ENCODE measurements at regions not wholly inside any gene's neighbourhood (a gene's known extent, or its start where the extent isn't known, plus 50 kb on each side); places are given as distances from the start of the nearest gene placed in this dataset.

DNA sequence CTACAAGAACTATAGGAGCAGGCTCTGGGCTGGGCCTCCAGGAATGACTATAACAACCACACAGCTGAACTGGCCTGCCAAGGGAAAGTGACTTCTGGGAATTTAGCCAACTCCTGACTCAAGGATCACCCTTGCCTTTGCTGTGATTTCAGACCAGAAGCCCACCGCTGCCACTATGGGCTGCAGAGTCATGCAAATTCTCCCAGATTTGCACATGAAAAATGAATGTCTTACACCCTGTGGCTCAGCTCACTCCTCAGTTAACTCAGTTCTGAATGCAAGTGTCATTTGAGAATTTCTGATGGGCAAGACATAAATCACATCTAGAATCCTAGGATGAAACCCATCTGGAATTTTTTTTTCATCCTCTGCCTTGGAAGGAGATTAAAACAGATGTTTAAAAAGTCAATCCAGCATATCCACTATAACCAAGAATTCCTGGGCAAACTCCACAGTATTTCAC is 186.5 kb upstream of the BET1 start:
- TF ChIP-seq, protein P1, sequence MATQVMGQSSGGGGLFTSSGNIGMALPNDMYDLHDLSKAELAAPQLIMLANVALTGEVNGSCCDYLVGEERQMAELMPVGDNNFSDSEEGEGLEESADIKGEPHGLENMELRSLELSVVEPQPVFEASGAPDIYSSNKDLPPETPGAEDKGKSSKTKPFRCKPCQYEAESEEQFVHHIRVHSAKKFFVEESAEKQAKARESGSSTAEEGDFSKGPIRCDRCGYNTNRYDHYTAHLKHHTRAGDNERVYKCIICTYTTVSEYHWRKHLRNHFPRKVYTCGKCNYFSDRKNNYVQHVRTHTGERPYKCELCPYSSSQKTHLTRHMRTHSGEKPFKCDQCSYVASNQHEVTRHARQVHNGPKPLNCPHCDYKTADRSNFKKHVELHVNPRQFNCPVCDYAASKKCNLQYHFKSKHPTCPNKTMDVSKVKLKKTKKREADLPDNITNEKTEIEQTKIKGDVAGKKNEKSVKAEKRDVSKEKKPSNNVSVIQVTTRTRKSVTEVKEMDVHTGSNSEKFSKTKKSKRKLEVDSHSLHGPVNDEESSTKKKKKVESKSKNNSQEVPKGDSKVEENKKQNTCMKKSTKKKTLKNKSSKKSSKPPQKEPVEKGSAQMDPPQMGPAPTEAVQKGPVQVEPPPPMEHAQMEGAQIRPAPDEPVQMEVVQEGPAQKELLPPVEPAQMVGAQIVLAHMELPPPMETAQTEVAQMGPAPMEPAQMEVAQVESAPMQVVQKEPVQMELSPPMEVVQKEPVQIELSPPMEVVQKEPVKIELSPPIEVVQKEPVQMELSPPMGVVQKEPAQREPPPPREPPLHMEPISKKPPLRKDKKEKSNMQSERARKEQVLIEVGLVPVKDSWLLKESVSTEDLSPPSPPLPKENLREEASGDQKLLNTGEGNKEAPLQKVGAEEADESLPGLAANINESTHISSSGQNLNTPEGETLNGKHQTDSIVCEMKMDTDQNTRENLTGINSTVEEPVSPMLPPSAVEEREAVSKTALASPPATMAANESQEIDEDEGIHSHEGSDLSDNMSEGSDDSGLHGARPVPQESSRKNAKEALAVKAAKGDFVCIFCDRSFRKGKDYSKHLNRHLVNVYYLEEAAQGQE (tag by site-specific recombination; IDR thresholded peaks at IDR 0.05): no peak
- TF ChIP-seq ZNF37A (tag by site-specific recombination; IDR thresholded peaks at IDR 0.05) (no peak), ATF2 (tag by site-specific recombination; IDR thresholded peaks at IDR 0.05; ENCODE audit: low read depth) (no peak), ZNF114 (tag by site-specific recombination; IDR thresholded peaks at IDR 0.05) (no peak), ZNF692 (tag by site-specific recombination; IDR thresholded peaks at IDR 0.05) (no peak), ZNF777 (tag by site-specific recombination; IDR thresholded peaks at IDR 0.05; ENCODE audit: borderline replicate concordance) (no peak)
- TF ChIP-seq, protein P2, sequence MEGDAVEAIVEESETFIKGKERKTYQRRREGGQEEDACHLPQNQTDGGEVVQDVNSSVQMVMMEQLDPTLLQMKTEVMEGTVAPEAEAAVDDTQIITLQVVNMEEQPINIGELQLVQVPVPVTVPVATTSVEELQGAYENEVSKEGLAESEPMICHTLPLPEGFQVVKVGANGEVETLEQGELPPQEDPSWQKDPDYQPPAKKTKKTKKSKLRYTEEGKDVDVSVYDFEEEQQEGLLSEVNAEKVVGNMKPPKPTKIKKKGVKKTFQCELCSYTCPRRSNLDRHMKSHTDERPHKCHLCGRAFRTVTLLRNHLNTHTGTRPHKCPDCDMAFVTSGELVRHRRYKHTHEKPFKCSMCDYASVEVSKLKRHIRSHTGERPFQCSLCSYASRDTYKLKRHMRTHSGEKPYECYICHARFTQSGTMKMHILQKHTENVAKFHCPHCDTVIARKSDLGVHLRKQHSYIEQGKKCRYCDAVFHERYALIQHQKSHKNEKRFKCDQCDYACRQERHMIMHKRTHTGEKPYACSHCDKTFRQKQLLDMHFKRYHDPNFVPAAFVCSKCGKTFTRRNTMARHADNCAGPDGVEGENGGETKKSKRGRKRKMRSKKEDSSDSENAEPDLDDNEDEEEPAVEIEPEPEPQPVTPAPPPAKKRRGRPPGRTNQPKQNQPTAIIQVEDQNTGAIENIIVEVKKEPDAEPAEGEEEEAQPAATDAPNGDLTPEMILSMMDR (tag by site-specific recombination; IDR thresholded peaks at IDR 0.05): no peak
- TF ChIP-seq, protein P3, sequence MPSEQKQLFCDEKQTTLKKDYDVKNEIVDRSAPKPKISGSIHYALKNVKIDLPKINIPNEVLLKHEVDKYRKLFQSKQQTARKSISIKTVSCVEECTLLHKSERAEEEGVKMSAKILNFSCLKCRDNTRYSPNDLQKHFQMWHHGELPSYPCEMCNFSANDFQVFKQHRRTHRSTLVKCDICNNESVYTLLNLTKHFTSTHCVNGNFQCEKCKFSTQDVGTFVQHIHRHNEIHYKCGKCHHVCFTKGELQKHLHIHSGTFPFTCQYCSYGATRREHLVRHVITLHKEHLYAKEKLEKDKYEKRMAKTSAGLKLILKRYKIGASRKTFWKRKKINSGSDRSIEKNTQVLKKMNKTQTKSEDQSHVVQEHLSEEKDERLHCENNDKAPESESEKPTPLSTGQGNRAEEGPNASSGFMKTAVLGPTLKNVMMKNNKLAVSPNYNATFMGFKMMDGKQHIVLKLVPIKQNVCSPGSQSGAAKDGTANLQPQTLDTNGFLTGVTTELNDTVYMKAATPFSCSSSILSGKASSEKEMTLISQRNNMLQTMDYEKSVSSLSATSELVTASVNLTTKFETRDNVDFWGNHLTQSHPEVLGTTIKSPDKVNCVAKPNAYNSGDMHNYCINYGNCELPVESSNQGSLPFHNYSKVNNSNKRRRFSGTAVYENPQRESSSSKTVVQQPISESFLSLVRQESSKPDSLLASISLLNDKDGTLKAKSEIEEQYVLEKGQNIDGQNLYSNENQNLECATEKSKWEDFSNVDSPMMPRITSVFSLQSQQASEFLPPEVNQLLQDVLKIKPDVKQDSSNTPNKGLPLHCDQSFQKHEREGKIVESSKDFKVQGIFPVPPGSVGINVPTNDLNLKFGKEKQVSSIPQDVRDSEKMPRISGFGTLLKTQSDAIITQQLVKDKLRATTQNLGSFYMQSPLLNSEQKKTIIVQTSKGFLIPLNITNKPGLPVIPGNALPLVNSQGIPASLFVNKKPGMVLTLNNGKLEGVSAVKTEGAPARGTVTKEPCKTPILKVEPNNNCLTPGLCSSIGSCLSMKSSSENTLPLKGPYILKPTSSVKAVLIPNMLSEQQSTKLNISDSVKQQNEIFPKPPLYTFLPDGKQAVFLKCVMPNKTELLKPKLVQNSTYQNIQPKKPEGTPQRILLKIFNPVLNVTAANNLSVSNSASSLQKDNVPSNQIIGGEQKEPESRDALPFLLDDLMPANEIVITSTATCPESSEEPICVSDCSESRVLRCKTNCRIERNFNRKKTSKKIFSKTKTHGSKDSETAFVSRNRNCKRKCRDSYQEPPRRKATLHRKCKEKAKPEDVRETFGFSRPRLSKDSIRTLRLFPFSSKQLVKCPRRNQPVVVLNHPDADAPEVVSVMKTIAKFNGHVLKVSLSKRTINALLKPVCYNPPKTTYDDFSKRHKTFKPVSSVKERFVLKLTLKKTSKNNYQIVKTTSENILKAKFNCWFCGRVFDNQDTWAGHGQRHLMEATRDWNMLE (tag by site-specific recombination; conservative IDR thresholded peaks at IDR 0.05; ENCODE audit: low read depth): no peak
